HG02678 (cell line): ENCODE measurements at regions not wholly inside any gene's neighbourhood (a gene's known extent, or its start where the extent isn't known, plus 50 kb on each side); places are given as distances from the start of the nearest gene placed in this dataset.
"Not testable (repeated sequence)": the region's sequence is repeated elsewhere in the genome, so short reads cannot be mapped to it uniquely, and the experiment has no call there.

Experiments
- ATAC-seq: cut with Tn5 transposase; IDR thresholded peaks from one replicate; pipeline ENCODE4 v1.9.1; 2021; ENCODE audit warnings: mild to moderate bottlenecking, moderate library complexity; ENCODE audit not compliant: unreplicated experiment

DNA sequence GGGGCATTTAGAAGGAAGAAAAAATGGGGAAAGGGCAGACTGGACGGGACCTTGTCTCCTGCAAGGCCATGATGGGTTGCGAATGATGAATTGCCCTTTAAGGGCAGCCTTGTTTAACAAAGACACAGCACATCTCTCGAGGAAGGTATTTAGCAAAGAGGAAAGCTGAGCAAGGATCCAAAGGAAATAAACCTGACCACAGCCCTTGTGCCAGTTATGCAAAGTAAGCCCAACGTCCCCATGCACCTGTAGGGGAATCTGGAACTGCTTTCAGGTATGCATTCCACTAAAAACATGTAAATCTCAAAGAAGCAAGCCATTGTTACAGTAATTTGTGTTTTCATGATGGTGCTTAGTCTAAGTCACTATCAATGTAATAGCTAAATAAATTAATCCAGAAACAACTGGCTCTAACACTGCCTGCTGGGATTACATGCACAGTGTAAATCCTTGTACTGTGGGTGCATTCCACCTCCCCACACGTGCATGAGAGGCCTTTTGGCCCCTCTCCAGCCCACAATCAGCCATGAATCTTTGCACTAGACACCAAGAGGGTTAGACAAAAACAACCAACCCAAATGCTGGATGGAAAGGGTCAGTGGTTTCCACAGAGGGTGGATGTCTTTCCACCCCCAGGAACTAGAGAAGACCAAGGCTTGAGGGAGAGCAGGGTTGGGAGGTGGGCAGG, 228.8 kb upstream of the KAZN start:
- no peak for ATAC-seq

DNA sequence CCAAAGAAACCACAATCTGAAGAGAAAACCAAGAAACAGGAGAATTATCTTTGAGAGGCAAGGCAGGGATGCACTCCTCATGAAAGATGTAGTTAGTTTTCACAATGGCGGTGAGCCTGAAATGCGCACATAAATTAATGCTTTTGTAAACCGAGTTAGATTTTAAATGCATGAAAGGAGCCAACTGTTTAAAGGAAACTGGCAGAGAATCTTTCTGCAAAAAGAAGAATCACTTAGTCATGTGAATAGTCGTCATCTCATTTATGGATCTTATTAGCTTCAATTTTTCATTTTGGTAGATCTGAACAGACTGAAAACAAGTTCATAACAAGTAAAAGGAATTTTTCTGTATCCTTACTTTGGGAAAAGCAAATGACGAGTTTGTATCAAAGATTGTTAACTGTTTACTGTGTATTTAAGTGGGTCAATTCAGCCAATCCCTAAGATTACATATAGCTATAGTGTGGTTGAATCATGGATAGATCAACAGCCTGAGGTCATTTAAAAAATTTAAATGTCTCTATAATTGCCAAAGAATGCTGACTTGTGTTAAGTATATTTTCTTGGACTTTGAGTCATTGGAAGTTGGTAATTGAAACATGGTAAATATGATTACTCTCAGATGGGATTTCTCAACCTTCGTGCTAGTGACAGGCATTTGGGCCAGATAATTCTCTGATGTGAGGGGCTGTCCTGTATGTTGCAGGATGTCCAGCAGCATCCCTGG, 226.6 kb upstream of the KAZN start:
- ATAC-seq = no peak

DNA sequence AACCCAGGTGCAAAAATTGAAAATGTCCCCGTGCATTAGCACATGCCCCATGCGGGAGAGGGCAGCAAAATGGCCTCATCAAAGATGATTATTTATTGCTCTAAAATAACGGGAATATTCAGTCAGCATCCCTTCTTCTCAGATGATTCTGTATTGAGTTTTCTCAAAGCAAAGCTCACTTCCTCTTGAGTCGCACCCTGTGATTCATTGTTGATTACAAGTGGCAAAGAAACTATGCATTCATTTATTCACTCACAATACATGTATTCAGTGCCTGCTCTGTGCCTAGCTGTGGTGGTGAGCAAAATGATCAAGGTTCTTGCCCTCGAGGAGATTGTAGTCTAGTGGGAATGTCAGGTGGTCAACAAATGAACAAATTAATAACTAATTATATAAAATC, 226.0 kb upstream of the KAZN start:
- no peak for ATAC-seq

DNA sequence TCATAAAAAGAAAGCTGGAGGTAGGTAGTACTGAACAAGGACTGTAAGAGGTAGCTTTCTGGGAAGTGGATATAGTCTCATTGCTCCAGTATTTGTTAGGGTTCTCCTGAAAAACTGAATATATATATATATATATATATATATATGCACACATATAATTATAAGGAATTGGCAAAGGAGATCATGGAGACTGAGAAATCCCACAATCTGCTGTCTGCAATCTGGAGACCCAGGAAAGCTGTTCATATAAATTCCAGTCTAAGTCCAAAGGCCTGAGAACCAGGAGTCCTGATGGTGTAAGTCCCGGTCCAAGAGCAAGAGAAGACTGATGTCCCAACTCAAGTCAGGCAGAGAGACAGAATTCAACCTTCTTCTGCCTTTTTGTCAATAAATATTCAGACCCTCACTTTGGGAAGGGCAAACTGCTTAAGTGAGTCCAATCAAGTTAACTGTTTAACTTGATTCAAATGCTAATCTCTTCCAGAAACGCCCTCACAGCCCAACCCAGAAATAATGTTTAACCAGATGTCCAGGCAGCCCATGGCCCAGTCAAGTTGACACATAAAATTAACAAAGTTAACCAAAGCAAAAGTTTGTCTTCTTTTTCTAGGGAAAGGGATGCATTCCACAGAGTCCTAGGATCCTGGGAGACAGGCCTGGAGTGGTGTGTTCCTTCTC, 225.3 kb upstream of the KAZN start:
- no peak for ATAC-seq

DNA sequence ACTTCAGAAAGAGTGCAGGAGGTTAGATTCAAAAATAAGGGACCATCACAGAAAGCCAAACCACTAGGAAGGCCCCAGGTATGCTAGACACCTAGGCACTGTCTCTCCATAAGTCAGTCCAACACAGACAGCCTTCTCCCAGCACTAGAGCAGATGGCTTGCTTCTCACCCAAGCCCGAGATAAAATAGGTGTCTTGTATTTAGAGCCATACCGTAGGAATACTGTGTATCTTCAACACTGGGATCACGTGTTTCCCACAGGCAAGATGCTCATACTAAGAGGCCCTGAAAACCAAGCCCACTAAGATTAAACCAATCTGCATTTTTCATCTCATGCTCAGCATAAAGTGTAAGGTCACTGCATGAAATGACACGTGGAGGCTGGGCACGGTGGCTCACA, 223.3 kb upstream of the KAZN start:
- no peak for ATAC-seq

DNA sequence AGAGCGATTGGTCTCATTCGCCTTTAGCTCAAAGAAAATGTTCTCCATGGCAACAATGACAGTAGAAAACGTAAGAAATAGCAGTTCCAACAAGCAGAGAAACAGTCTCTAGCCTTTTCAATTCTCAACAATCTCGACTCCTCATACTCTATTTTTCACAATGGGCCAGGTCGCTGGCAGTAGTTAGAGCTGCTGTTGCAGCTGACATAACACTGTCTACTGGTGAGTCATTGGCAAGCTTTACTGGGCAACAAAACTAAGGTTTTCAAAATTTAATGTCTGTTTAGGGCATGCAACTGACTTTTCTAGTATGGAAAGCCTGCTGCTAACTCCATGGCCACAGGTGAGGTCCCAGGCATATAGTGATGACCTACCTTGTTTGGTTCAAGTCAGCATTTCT, 221.1 kb upstream of the KAZN start:
- no peak for ATAC-seq

DNA sequence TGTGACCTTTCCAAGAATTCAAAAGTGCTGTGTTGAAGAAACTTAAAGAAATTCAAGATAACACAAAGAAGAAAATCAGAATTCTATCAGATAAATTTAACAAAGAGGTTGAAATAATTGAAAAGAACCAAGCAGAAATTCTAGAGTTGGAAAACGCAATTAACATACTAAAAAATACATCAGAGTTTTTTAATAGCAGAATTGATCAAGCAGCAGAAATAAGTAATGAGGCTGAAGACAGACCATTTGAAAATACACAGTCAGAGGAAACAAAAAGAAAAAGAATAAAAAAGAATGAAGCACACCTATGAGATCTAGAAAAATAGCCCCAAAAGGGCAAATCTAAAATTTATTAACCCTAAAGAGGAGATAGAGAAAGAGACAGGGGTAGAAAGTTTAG, 218.1 kb upstream of the KAZN start:
- no peak for ATAC-seq

DNA sequence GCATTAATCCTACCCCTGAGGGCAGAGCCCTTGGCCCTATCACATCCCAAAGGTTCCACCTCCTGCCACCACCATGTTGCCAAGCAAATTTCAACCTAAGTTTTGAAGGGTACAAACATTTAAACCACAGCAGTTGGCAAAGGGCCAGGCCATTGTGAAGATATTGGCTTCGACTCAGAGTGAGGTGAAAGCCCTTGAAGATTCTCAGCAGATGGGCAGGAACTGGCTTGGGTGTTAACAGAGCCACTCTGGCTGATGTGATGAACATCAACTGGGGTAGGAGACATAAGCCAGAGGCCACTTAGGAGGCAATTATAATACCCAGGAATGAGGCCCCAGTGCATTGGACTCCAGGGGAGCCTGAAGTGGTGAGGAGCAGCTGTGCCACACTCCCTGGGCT, 207.7 kb upstream of the KAZN start:
- ATAC-seq = no peak

DNA sequence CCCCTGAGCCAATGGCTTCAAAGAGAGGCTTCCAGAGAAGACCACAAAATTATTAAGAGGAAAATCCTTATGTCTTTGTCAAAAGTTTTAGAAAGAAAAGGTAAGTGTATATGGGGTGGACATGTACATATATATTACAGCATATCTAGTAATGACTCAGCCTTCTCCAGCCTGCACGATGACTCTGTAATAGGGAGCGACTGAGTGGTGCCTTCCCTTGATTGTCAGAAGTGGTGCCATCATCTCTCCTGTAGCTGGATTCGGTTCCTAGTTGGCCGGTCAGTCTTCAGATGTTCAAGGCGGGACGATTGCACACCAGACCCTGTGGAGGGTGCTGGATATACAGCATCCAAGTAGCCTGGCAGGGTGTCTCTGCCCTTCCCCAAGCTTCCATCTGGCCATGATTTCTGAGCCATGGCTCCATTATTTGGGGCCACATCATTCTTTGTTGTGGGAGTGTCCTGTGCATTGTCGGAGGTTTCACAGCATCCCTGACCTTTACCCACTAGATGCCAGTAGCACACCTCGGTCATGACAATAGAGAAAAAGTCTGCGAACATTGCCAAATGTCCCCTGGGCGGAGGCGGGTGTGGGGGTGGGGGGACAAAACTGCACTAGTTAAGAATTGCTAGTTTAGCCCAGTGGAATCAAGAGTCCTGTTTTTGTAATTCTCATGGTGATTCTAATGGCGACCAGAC, 206.2 kb upstream of the KAZN start:
- ATAC-seq = no peak

DNA sequence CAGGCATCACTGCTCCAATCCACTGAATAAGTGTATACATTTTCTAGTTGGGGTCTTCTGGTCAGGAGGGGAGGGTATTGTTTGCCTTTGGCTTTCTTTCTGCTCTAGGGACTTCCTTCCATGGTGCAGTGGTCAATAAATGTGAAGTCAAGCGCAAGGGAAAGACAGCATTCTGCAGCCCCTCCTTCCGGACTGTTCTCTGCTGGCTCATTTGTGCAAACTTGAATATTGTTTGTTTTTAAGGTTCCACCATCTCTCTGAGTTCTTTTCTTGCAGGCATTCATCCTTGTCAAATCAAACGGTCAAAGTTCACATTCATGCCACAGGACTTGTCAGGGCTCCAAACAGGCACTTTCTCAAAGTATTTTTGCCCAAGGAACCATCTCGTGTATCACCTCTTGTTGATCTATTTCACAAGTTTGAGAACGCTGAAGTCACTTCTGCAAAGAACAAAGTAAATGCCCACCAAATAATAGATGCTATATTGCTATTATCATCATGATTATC, 205.6 kb upstream of the KAZN start:
- ATAC-seq = no peak

DNA sequence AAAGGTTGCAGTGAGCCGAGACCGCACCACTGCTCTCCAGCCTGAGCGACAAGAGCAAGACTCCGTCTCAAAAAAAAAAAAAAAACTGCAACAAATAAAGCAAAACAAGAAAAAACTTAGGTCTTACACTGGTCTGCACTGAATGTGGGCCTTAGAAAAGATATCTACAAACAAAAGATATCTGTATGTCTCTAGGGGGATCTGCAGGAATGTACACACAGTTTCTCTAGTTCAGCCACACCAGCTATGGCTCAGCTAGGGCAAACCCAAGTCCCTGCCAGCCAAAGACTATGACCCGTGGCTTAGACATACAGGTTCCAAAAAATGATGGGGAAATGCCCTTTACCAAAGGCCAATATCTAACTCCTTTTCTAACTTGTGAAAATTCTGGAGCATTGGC, 202.4 kb upstream of the KAZN start:
- no peak for ATAC-seq

DNA sequence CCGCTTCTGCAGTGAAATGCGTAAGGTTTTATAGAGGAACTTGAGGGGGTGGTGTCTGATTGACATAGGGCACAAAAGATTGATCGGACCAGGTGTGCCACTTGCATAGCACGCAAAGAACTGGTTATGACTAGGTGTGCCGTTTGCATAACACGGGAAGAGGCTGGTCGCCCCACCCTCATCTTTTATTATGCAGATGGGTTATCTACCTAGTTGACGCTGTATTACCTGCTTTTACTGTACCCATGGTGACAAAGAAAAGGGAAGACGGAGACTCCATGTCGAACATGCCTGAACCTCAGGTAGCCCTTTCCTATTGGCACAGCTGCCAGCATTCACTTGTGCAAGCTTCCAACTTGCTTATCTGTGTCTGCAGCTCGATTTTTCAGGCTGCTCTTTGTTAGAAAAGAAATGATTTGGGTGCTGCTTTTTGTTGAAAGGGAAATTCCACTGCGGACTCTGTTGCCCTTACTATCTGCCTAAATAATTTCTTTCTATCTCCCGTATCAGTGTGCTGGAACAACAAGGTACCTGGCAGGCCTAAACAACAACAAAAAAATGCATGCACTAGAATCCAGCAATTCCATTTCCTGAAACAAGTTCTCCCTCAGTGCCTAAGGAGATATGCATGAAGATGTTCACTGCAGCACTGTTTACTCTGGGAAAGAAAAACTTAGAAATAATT, 194.4 kb upstream of the KAZN start:
- ATAC-seq = no peak

DNA sequence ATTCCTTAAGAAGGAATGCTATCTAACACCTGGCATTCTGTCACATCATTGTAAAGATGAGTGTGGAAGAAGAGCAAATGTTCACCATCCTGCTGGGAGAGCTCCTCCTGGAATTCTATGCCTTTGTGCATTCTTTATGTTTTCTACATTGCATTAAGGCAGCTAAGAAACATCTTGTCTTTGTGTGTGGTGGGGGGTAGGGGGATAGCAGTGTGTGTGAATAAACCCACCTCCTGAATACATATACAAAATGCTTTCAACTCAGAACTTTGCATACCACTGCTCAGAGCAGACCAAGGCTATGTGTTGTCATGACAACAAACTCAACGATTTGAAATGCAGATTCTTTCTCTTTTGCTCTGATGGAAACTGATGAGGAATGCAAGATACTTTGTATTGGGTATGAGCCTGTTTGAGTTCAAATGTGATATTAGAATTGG, 193.6 kb upstream of the KAZN start:
- no peak for ATAC-seq

DNA sequence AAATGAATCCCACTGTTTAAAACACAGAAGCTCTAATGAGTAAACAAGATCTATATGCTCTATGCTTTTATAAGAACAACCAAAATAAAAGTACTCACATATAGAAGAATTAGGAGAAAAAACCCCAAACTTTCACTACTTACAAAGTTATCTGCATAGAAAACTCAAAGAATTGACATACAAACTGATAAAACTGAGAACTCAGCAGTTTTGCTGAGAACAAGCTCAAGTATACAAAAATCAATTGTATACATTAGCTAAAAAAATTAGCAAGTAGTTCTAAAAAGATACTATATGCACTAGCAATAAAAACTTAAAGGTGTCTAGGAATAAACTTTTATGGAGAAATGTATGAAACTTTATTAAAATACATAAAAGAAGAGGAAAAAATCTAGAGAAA, 186.2 kb upstream of the KAZN start:
- no peak for ATAC-seq

DNA sequence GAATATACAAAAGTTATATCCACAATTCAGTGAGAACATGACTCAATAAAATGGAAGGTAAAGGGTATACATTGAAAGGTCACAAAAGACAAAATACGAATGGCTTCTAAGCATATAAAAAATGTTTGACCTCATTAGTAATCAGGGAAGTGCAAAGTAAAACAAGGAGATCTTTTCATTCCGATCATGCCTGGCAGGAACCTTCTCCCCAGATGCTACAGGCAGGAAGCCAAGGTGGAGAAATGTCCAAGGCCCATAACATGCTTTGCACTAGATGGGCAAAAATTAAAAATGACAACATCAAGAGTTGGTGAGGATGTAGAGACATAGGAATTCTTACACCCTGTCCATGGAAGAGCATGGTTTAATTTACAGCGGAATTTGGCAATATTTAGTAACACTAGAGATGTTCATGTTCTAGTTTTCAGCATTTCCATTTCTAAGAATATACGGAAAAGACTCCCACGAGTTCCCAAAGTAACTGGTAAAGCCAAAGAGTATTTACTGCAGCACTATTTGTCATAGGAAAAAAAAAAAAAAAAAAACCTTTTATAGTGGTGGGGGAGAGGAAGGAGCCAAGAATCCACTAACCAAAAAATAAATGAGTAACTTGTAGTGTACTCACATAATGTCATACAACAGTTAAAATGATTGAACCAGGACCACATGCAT, 184.5 kb upstream of the KAZN start:
- no peak for ATAC-seq

DNA sequence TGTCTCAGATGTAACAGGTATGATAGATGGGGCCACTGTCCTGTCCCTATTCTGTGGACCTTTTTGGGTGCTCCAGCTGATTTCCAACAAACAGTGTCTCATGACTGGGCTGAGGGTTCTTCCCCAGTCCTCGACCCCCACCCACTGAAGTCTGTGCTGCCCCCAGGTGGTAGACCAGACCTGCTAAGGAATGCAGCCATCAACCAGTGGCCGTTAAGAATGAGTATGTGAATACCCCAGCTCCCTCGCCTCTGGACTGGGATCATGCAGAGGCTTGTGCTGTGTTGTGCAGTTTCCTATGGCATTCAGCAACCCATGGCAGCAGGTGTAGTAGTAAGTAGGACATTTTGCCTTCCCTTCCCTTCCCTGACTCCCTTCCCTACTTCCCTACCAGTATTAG, 183.1 kb upstream of the KAZN start:
- ATAC-seq = no peak

DNA sequence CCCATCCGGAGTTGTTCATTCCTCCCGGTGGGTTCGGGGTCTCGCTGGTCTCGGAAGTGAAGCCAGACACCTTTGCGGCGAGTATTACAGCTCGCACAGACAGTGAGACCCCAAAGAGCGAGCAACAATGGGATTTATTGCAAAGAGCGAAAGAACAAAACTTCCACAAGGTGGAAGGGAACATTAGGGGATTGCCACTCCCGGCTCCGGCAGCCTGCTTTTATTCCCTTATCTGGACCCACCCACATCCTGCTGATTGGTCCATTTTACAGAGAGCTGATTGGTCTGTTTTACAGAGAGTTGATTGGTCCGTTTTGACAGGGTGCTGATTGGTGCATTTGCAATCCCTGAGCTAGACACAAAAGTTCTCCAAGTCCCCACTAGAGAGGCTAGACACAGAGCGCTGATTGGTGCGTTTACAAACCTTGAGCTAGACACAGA, 178.7 kb upstream of the KAZN start:
- ATAC-seq = not testable (repeated sequence)

DNA sequence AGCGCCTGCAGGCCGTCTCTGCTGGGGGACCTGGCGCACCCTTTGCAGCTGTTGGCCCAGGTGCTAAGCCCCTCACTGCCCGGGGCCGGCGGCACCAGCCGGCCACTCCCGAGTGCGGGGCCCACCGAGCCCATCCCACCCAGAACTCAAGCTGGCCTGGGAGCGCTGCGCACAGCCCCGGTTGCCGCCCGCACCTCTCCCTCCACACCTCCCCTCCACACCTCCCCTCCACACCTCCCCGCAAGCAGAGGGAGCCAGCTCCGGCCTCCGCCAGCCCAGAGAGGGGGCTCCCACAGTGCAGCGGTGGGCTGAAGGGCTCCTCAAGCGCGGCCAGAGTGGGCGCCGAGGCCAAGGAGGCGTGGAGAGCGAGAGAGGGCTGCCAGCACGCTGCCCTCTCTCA, 177.8 kb upstream of the KAZN start:
- ATAC-seq = no peak

DNA sequence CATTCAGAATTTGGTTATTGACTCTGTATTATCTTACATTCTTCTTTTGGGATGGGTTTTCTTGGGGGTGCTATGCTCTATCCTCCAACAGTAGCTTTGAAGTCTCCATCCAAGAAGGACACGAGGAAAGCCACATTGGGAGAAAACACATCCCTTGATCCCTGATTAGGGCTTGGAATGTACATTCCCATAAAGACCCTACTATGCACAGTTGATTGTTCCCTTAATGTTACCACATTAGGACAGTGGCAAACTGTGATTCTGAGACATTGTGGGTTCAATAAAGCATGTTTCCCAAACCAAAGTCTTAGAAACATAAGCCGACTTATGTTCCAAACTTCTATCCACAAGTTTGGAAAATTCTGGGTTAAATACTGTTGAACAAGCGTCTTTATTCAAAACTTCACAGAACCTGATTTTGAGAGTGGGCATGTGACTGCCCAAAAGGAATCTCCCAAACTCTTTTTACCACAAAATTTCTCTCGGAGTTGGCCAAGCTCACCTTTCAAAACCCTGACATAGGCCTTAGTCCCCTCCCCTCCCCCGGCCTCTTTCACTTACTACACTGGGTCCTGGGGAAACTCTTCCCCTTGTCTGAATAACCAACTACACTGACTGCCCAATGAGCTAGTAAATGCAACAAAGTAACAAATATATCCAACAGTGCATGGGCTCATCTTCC, 177.0 kb upstream of the KAZN start:
- ATAC-seq = no peak
